WERI-Rb-1 (cell line): ENCODE measurements at regions not wholly inside any gene's neighbourhood (a gene's known extent, or its start where the extent isn't known, plus 50 kb on each side); places are given as distances from the start of the nearest gene placed in this dataset.

Experiments used
- DNase-seq: peaks from one replicate; pipeline ENCODE4 v3.0.0-alpha.2; 2020
- H3K27ac ChIP-seq: fragments of 250-450 bp; sonication (Bioruptor Pico); 2 replicates; pipeline ENCODE4 v1.5.1; 2020; ENCODE audit warnings: mild to moderate bottlenecking, moderate library complexity
- H3K27me3 ChIP-seq: fragments of 250-450 bp; sonication (Bioruptor Pico); 2 replicates; pipeline ENCODE4 v1.5.1; 2021; ENCODE audit warnings: mild to moderate bottlenecking, low read depth, moderate library complexity; ENCODE audit not compliant: insufficient read depth, severe bottlenecking
- H3K36me3 ChIP-seq: fragments of 250-450 bp; sonication (Bioruptor Pico); 2 replicates; pipeline ENCODE4 v1.5.1; 2020; ENCODE audit warnings: mild to moderate bottlenecking, moderate library complexity
- H3K4me3 ChIP-seq: 2 replicates; pipeline ENCODE4 v1.5.1; 2011; ENCODE audit warnings: low read depth, mild to moderate bottlenecking, control low read depth, low read length
- H3K9me3 ChIP-seq: fragments of 250-450 bp; sonication (Bioruptor Pico); 2 replicates; pipeline ENCODE4 v1.5.1; 2021; ENCODE audit warnings: mild to moderate bottlenecking, moderate library complexity; ENCODE audit not compliant: severe bottlenecking
- TF ChIP-seq, protein P1 (sequence below): IDR thresholded peaks from 2 replicates; pipeline ENCODE4 v1.5.1; 2011; ENCODE audit warnings: low read depth, mild to moderate bottlenecking, control low read depth, inconsistent platforms, low read length

DNA sequence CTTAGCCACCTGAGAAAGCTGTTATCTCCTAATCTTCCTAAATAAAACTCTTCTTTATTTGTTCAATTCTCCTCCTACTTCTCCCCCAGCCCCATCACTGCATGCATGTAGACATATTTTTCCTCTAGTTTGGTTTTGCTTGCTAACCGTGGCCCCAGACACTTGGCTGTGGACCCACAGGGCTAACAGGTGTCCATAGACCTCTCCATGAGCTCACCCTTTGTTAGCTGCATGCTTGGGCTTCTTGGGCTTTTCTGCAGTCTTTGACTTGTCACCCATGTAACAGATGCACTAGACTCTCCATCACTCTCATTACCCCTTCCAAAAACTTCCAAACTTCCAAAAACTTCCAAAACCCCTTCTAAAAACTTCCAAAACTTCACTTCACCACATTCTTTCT is 59.2 kb upstream of the PLEKHA5 start:
- no peaks in the 10 kb centered on the region for H3K9me3 ChIP-seq
- TF ChIP-seq, protein P1, sequence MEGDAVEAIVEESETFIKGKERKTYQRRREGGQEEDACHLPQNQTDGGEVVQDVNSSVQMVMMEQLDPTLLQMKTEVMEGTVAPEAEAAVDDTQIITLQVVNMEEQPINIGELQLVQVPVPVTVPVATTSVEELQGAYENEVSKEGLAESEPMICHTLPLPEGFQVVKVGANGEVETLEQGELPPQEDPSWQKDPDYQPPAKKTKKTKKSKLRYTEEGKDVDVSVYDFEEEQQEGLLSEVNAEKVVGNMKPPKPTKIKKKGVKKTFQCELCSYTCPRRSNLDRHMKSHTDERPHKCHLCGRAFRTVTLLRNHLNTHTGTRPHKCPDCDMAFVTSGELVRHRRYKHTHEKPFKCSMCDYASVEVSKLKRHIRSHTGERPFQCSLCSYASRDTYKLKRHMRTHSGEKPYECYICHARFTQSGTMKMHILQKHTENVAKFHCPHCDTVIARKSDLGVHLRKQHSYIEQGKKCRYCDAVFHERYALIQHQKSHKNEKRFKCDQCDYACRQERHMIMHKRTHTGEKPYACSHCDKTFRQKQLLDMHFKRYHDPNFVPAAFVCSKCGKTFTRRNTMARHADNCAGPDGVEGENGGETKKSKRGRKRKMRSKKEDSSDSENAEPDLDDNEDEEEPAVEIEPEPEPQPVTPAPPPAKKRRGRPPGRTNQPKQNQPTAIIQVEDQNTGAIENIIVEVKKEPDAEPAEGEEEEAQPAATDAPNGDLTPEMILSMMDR, result no peak
- no peaks in the 10 kb centered on the region for H3K36me3 ChIP-seq
- H3K27ac ChIP-seq, result no peak overlapping the region
- H3K27me3 ChIP-seq, result no peaks in the 10 kb centered on the region
- H3K4me3 ChIP-seq, result no peak overlapping the region
- DNase-seq, result no peak

- H3K9me3 ChIP-seq, result no peaks in the 10 kb centered on the region
- no peaks in the 10 kb centered on the region for H3K36me3 ChIP-seq
These were observed 54.8 kb upstream of the PLEKHA5 start for GRCh38 chr12:19074700-19075099.

DNA sequence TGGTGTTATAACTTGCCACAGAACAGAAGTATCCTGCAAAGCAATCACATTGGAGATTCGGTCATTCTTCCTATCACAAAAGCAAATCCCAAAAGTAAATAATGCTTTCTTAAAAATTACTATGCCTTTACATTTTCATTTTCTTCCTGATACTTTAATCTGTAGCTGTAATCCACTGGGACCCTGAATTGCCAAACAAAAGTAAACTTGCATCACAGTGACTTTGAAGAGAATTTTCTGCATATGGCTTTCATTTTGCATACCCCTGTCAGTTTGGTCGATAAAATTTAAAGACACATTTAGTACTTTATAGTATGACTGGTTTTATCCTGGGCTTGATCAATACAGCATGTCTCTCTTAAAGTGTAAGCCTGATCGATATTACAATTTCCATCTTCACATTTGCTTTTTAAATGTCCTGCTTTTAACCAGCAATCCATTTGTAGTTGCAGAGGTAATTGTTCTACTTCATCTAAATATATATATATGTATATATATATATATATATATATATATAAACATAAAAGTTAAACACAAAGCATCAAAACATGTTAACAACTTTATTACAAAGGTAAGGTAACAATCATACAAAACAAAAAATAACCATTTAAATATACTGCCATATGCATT is 53.7 kb upstream of the PLEKHA5 start:
- no peak overlapping the region for H3K4me3 ChIP-seq
- no peaks in the 10 kb centered on the region for H3K27me3 ChIP-seq
- TF ChIP-seq, protein P1, result no peak
- no peak for DNase-seq
- H3K36me3 ChIP-seq, result no peaks in the 10 kb centered on the region
- no peak overlapping the region for H3K27ac ChIP-seq
- H3K9me3 ChIP-seq, result no peaks in the 10 kb centered on the region

More at GRCh38 chr12:19074700-19075099, 54.8 kb upstream of the PLEKHA5 start:
- no peak overlapping the region for H3K4me3 ChIP-seq
- H3K27me3 ChIP-seq, result no peaks in the 10 kb centered on the region
- no peak overlapping the region for H3K27ac ChIP-seq
- TF ChIP-seq, protein P1, result no peak
- DNase-seq, result no peak
